Lower lobe of right lung (tissue), 2 donors: ENCODE measurements at regions not wholly inside any gene's neighbourhood (a gene's known extent, or its start where the extent isn't known, plus 50 kb on each side); places are given as distances from the start of the nearest gene placed in this dataset.

Source experiments
- ATAC-seq, 2 donors: fragments of 200-7000 bp; cut with Tn5 transposase; one replicate each; pipeline ENCODE4 v1.9.1; 2020 to 2022; ENCODE audit warnings: mild to moderate bottlenecking in 2 of 2, moderate library complexity in 2 of 2
- DNase-seq: peaks from one replicate; pipeline ENCODE4 v3.0.0-alpha.2; 2020
- H3K27ac ChIP-seq: fragments of 200-600 bp; one replicate; pipeline ENCODE4 v1.8.0; 2022
- H3K27me3 ChIP-seq: fragments of 200-600 bp; one replicate; pipeline ENCODE4 v1.8.0; 2022; ENCODE audit warnings: low read depth
- H3K36me3 ChIP-seq: fragments of 200-600 bp; one replicate; pipeline ENCODE4 v1.8.0; 2022; ENCODE audit warnings: mild to moderate bottlenecking
- H3K4me1 ChIP-seq: fragments of 200-600 bp; one replicate; pipeline ENCODE4 v1.8.0; 2022
- H3K4me3 ChIP-seq: fragments of 200-600 bp; one replicate; pipeline ENCODE4 v1.8.0; 2022; ENCODE audit warnings: mild to moderate bottlenecking
- H3K9me3 ChIP-seq: fragments of 200-600 bp; one replicate; pipeline ENCODE4 v1.8.0; 2022
- CTCF ChIP-seq: fragments of 200-600 bp; IDR thresholded peaks from one replicate; pipeline ENCODE4 v1.8.0; 2022; ENCODE audit warnings: antibody characterized with exemption, mild to moderate bottlenecking
- intact Hi-C: fragments of 100-400 bp; cut with DNase I; formaldehyde crosslinking; loops from one replicate; pipeline ENCODE4 v1.11.0; 2022
- donor health status: DM: no; HTN: yes; CAD: no; lungs with severe emphysema.

GRCh38 chr3:74039105-74039504, 414.4 kb upstream of the PDZRN3 start:
- Histone ChIP-seq H3K9me3 (no peaks in the 10 kb centered on the region), H3K4me3 (no peak overlapping the region), H3K27ac (no peak overlapping the region), H3K4me1 (no peaks in the 10 kb centered on the region), H3K36me3 (no peaks in the 10 kb centered on the region), H3K27me3 (no peaks in the 10 kb centered on the region)
- DNase-seq (no peak), ATAC-seq (no peak)
- no peak for TF ChIP-seq CTCF
- intact Hi-C loops, result no loop called here

- TF ChIP-seq CTCF, result no peak
- Histone ChIP-seq H3K4me1 (no peaks in the 10 kb centered on the region), H3K36me3 (no peaks in the 10 kb centered on the region), H3K27ac (no peak overlapping the region), H3K9me3 (no peaks in the 10 kb centered on the region), H3K4me3 (no peak overlapping the region), H3K27me3 (no peaks in the 10 kb centered on the region)
- no peak for DNase-seq
- ATAC-seq, result no peak
- intact Hi-C loops, result no loop called here
Measured at GRCh38 chr3:74036568-74036967, 411.8 kb upstream of the PDZRN3 start.

- H3K9me3 ChIP-seq, result no peaks in the 10 kb centered on the region
- TF ChIP-seq CTCF, result no peak
- DNase-seq, result no peak
- no peak for ATAC-seq
- no peak overlapping the region for H3K4me3 ChIP-seq
- H3K27ac ChIP-seq, result no peak overlapping the region
- H3K4me1 ChIP-seq, result no peaks in the 10 kb centered on the region
- H3K27me3 ChIP-seq, result no peaks in the 10 kb centered on the region
- no peaks in the 10 kb centered on the region for H3K36me3 ChIP-seq
- intact Hi-C loops, result no loop called here
Measured at GRCh38 chr3:74036102-74036501, 411.4 kb upstream of the PDZRN3 start.

GRCh38 chr3:74033806-74034205, 409.1 kb upstream of the PDZRN3 start:
- H3K9me3 ChIP-seq, result no peaks in the 10 kb centered on the region
- ATAC-seq (no peak), DNase-seq (no peak)
- H3K4me3 ChIP-seq, result no peak overlapping the region
- intact Hi-C loops, result no loop called here
- H3K27me3 ChIP-seq, result no peaks in the 10 kb centered on the region
- H3K27ac ChIP-seq, result no peak overlapping the region
- H3K4me1 ChIP-seq, result no peaks in the 10 kb centered on the region
- no peak for TF ChIP-seq CTCF
- no peaks in the 10 kb centered on the region for H3K36me3 ChIP-seq

- H3K4me1 ChIP-seq, result no peaks in the 10 kb centered on the region
- no peak overlapping the region for H3K27ac ChIP-seq
- no peak for TF ChIP-seq CTCF
- no peaks in the 10 kb centered on the region for H3K9me3 ChIP-seq
- intact Hi-C loops, result no loop called here
- DNase-seq, result no peak
- ATAC-seq, result no peak
- no peak overlapping the region for H3K4me3 ChIP-seq
- no peaks in the 10 kb centered on the region for H3K36me3 ChIP-seq
- no peaks in the 10 kb centered on the region for H3K27me3 ChIP-seq
Measured at GRCh38 chr3:74033381-74033780, 408.6 kb upstream of the PDZRN3 start.

GRCh38 chr3:74027121-74027520, 402.4 kb upstream of the PDZRN3 start:
- ATAC-seq (no peak), DNase-seq (no peak)
- Histone ChIP-seq H3K27me3 (no peaks in the 10 kb centered on the region), H3K4me3 (no peak overlapping the region), H3K36me3 (no peaks in the 10 kb centered on the region), H3K4me1 (no peaks in the 10 kb centered on the region), H3K9me3 (no peaks in the 10 kb centered on the region), H3K27ac (no peak overlapping the region)
- TF ChIP-seq CTCF, result no peak
- intact Hi-C loops, result no loop called here
